Forelimb muscle (tissue), 1 donor: ENCODE measurements at regions not wholly inside any gene's neighbourhood (a gene's known extent, or its start where the extent isn't known, plus 50 kb on each side); places are given as distances from the start of the nearest gene placed in this dataset.
"Not testable (repeated sequence)": the region's sequence is repeated elsewhere in the genome, so short reads cannot be mapped to it uniquely, and the experiment has no call there.

ENCODE experiments used
- DNase-seq: peaks from one replicate; pipeline ENCODE4 v3.0.0-alpha.2; 2013; ENCODE audit warnings: low read depth

DNA sequence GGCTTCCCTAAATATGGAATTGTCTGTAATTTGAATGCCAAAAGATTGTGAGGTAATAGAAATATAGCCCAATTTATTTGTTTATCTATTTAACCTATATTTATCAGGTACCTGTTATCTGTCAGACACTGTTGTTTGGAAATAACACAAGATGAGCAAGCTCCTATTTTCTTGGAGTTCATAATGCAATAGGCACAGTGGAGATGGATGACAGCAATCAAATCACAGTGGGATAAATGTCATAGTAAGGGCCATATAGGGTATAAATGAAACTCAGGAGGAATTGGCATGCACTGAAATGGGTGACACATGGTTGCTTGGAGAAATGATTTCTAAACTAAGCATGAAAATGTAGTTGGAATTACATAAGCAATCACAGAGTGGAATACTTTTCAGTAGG, 761.8 kb upstream of the MBL2 start:
- DNase-seq: no peak

GRCh38 chr10:53528974-53529373, 756.4 kb upstream of the MBL2 start:
- DNase-seq: no peak

DNA sequence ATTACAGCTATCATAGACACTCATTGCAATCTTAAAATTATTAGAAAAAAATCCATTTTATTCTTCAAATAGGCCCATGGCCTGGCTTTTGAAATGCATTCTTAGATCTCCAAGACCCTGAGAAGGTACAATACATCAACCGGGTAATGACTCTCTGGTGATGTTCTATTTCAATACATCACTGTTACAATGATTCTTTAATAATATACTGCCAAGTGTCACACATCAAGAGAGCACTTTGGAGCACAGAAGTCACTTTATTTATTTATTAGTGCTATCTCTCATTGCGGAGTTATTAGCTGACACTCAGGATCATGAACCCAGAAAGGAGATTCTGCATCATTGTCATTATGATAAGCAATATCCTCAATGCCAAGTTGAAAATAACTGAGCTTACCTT, 748.5 kb upstream of the MBL2 start:
- no peak for DNase-seq

GRCh38 chr10:53508197-53508596, 735.6 kb upstream of the MBL2 start:
- DNase-seq: no peak

GRCh38 chr10:53504492-53504891, 731.9 kb upstream of the MBL2 start:
- DNase-seq: not testable (repeated sequence)

GRCh38 chr10:53491774-53492173, 719.2 kb upstream of the MBL2 start:
- DNase-seq: no peak

- no peak for DNase-seq
These were observed 718.0 kb upstream of the MBL2 start for GRCh38 chr10:53490553-53490952.

DNA sequence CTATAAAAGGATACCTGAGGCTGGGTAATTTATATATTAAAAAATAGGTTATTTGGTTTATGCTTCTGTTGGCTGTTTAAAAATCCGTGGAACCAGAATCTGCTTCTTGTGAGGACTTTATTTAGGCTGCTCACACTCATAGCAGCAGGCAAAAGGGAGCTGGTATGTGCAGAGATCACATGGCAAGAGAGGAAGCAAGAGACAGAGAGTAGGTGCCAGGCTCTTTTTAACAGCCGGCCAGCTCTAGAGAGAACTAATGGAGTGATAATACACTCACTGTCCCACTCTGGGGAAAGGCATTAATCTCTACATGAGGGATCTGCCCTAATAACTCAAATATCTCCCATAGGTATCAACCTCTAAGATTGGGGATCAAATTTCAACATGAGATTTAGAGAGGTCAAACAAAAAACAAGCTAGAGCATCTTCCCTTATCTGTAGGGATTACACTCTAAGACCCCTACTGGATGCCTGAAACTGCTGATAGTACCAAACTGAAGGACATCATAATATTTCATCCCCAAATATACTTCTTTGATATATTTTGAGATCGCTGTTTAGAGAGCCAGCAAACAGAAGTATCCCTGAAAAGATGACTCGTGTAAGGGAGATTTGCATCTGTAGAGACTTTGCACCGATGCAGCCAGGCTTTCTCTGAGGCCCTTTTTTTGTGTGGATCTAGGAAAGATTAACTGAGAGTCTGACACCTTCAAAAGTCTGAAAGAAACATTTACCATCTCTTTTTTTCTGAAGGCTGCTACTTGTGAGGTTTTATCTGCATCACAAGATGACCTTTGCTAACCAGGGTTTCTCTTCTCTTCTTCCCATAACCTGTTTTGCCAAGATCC, 717.0 kb upstream of the MBL2 start:
- DNase-seq: no peak

GRCh38 chr10:53487019-53487983, 714.7 kb upstream of the MBL2 start:
- DNase-seq: no peak

- DNase-seq: not testable (repeated sequence)
These were observed 712.8 kb upstream of the MBL2 start for GRCh38 chr10:53485422-53485821.

DNA sequence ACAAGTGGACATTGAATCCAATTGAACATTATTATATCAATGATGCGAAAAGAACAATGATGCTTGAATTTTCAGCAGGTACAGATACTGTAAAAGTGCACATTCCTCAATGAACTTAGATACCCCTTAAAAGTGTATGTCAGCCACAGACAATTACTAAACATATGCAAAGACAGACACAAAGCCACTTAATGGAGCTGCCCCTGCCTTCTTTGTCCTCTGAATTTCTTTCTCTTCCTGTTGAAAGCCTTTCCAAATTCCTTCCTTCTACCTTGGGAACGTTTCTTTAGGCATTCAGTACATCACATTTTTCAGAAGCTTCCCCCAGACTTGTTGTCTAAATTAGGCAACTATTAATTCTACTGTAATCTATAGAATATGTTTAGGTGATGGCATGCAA, 706.8 kb upstream of the MBL2 start:
- no peak for DNase-seq

DNA sequence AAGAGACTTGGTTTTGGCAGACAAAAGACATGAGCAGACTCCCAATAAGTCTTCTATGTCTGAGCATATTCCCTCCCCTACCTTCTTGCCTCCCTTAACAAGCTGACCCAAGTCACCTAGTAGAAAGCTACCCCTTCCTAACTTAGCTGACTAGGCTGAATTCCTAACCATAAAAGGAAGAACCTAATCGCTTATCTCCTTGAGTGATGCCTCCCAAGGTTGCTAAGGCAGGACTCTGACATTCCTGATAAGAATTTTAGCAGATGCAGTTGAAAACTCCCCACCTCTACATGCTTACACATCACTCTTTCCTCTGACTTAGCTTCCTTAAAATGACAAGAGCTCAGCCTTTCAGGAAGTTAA, 704.7 kb upstream of the MBL2 start:
- no peak for DNase-seq

DNA sequence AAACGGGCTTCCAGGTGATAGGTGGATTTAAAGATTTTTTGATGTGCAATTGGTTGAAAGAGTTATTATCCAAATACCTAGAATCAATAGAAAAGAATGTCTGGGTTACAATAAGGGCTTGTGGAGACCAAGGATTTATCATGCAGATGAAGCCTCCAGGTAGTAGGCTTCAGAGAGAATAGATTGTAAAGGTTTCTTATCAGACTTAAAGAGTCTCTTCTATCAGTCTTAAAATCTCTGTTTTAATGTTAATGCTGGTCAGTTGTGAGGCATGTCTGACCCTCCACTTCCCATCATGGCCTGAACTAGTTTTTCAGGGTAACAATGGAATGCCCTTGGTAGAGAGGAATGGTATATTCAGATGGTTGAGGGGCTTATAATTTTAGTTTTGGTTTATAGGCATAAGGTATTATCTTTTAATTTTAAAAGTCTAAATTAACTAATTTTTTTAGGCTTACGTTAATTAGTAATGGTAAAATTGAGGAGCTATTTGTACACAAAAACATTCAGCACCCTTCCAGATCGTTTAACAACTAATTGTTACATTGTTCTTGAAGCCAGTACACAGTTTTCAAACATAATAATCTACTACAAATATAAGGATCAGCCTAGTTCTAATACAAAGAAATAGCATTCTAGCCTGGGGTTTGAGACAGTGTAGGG, 704.2 kb upstream of the MBL2 start:
- DNase-seq: no peak

DNA sequence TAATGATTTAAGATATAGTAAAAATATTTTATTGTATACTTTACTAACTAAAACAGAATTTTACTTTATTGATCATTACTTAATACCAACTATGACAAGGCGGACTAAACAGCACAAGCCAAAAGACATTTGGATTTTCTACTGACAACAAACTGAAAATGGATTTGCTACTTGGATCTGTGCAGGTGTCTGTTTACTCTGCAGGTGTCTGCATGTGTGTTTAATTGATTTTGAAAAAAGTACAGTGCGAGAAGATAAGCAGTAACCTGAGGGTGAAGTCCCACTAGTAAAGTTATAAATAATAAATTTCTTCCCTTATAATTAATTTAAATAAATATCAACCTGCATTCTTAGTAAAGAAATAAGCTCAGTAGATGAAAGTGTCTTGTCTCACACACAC, 696.8 kb upstream of the MBL2 start:
- no peak for DNase-seq

DNA sequence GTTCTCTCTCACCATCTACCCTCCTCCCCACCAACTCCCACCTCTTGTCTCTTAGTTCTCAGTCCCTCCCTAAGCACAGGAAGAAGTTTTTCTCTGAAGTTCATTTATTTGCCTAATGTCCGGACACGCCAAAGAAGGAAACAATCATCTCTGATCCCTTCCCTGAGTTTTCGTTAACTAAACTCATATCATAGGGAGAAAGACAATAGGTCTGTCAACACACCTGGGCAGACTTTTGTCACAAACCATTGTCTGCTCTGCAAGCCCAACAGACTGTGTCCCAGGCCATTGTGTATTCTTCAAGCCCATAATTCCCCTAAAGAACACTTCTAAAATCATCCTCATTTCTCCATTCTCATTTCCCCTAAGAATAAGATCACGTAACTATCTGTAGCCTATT, 691.0 kb upstream of the MBL2 start:
- no peak for DNase-seq

DNA sequence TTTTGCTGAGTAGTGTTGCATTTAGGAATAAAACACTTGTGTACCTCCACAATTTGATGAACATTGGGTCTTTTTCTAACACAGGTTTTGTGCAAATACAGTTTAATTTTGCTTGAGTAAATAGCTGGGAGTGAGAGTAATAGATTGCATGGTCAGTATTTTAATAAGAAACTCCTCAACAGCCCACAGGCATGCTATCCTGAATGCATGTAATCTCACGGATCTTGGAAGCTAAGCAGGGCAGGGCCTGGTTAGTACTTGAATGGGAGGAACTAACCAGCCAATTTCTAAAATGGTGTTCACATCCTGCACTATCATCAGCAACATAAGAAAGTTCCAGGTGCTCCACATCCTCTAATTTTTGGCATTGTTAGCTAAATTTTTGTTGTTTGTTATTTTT, 685.4 kb upstream of the MBL2 start:
- no peak for DNase-seq

DNA sequence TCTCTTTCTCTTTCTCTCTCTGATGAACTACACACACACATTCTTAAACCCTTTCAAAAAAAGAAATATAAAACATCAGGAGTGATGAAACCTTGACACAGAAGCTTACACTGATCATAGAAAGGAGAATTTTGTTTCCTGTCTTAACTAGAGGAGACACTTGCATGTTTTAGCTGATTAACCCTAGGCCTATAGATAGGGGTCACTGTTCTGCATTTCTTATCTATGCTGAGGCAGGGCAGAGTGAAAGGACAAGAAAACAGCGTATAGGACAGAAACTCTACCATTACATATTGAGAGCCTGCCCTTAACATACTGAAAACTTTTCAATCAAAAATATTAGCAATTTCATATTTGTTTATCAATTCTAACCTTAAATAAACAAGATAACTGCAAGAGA, 680.6 kb upstream of the MBL2 start:
- no peak for DNase-seq

- DNase-seq: no peak
These were observed 675.0 kb upstream of the MBL2 start for GRCh38 chr10:53447576-53447975.

GRCh38 chr10:53441843-53442242, 669.3 kb upstream of the MBL2 start:
- DNase-seq: no peak

DNA sequence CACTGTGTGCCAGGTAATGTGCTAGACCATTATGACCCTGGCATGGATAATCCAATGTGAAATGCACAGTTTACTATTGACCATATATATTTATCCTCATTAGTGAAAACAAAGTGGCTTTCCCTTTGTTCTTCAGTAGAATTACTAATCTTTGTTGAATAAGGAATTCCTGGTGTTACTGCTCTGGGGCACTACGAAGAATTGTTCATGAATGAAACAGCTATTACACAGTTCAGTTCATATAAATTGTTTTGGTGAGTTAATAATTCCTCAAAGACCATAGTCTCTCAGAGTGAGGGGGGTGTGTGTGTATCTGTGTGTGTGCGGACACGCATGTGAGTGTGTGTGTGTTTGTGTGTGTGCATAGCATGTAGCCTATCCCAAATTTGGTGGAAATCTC, 668.0 kb upstream of the MBL2 start:
- no peak for DNase-seq

DNA sequence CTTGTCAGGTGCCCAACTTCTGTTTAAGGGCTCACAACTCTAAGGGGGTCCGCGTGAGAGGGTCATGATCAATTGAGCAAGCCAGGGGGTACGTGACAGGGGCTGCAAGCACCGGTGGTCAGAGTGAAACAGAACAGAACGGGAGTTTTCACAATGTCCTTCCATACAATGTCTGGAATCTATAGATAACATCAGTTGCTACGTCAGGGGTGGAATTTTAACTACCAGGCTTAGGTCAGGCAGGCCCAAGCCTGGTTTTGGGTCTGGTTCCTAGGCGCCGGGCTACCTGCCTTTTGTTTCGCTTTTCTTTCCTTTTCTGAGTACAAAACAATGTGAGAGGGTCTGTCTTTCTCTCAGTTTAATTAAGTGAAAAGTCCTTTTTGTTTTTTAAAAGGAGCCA, 666.5 kb upstream of the MBL2 start:
- DNase-seq: not testable (repeated sequence)

DNA sequence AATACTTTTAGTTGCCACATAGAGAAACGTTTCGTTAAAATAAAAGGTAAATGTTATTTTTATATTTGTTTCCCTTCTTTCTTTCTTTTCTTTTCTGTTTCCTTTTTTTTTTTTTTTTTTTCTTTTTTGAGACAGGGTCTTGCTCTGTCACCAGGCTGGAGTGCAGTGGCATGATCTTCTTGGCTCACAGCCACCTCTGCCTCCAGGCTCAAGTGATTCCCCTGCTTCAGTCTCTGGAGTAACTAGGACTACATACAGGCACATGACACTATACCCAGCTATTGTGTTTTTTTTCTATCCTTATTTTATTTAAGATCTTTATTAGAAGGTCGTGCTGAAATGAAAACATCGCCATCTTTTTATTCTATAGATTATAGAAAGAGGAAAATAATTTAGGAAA, 661.8 kb upstream of the MBL2 start:
- no peak for DNase-seq
